ENCODE measurements at regions not wholly inside any gene's neighbourhood (a gene's known extent, or its start where the extent isn't known, plus 50 kb on each side); places are given as distances from the start of the nearest gene placed in this dataset.

DNA sequence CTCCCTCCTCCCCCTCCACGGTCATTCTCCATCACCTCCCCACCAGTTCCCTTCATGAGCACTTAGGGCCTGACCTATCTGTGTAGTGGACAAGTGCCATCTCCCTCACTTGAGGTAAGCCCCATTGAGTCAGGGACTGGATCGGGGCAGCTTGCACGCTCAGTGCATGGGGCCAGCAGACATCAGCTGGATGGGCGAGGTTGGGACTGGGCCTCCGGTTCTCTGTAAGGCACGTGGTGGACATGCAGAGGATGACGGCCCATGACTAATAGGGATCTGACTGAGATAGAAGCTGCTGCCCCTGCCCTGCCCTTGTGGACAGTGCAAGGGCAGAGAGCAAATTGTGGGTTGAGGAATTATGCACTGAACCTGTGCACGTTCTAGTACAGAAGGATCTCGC lies 120.4 kb upstream of the C1orf174 start:
- TF ChIP-seq, protein P1, sequence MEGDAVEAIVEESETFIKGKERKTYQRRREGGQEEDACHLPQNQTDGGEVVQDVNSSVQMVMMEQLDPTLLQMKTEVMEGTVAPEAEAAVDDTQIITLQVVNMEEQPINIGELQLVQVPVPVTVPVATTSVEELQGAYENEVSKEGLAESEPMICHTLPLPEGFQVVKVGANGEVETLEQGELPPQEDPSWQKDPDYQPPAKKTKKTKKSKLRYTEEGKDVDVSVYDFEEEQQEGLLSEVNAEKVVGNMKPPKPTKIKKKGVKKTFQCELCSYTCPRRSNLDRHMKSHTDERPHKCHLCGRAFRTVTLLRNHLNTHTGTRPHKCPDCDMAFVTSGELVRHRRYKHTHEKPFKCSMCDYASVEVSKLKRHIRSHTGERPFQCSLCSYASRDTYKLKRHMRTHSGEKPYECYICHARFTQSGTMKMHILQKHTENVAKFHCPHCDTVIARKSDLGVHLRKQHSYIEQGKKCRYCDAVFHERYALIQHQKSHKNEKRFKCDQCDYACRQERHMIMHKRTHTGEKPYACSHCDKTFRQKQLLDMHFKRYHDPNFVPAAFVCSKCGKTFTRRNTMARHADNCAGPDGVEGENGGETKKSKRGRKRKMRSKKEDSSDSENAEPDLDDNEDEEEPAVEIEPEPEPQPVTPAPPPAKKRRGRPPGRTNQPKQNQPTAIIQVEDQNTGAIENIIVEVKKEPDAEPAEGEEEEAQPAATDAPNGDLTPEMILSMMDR (IDR thresholded peaks at IDR 0.05): no peak
- no peak for TF ChIP-seq POLR2A (IDR thresholded peaks at IDR 0.05)
